ACC112 (cell line): ENCODE measurements at regions not wholly inside any gene's neighbourhood (a gene's known extent, or its start where the extent isn't known, plus 50 kb on each side); places are given as distances from the start of the nearest gene placed in this dataset.

Experiments used
- H2AFZ ChIP-seq: fragments of 200-600 bp; sonication (generic); one replicate; pipeline ENCODE4 v1.6.0; 2017; ENCODE audit warnings: antibody characterized with exemption, low read length; ENCODE audit not compliant: unreplicated experiment
- H3K27ac ChIP-seq: fragments of 200-600 bp; sonication (generic); 2 replicates; pipeline ENCODE4 v1.5.1; 2014; ENCODE audit warnings: low read depth, mild to moderate bottlenecking, antibody characterized with exemption, low read length, moderate library complexity
- H3K27me3 ChIP-seq: fragments of 200-600 bp; sonication (generic); 2 replicates; pipeline ENCODE4 v1.6.1; 2014; ENCODE audit warnings: mild to moderate bottlenecking, antibody characterized with exemption, low read length, moderate library complexity, mixed read lengths; ENCODE audit not compliant: insufficient read depth
- H3K36me3 ChIP-seq: fragments of 200-600 bp; sonication (generic); 2 replicates; pipeline ENCODE4 v1.6.1; 2016; ENCODE audit warnings: mild to moderate bottlenecking, antibody characterized with exemption, low read length, moderate library complexity, mixed read lengths; ENCODE audit not compliant: insufficient read depth
- H3K4me1 ChIP-seq: fragments of 200-600 bp; sonication (generic); one replicate; pipeline ENCODE4 v1.6.1; 2016; ENCODE audit warnings: low read length, mixed read lengths; ENCODE audit not compliant: insufficient read depth, unreplicated experiment, control insufficient read depth
- H3K4me3 ChIP-seq: fragments of 200-600 bp; sonication (generic); 2 replicates; pipeline ENCODE4 v1.5.1; 2014; ENCODE audit warnings: mild to moderate bottlenecking, low read depth, low read length
- H3K79me2 ChIP-seq: fragments of 200-600 bp; sonication (generic); one replicate; pipeline ENCODE4 v1.6.0; 2016; ENCODE audit warnings: low read length; ENCODE audit not compliant: control insufficient read depth, unreplicated experiment, insufficient read depth

- Histone ChIP-seq H3K79me2 (peaks cover 39% of the 10 kb centered on the region), H3K4me1 (peaks cover 15% of the 10 kb centered on the region), H3K27me3 (no peaks in the 10 kb centered on the region), H3K27ac (peak overlapping the region; percentile 42; the same call in 1 of the 2 replicates), H3K4me3 (peak overlapping the region; percentile 89), H3K36me3 (no peaks in the 10 kb centered on the region), H2AFZ (peak overlapping the region; percentile 100)
Observed at GRCh38 chr11:129279326-129280026, 87.4 kb upstream of the ARHGAP32 start.

- Histone ChIP-seq H3K27me3 (no peaks in the 10 kb centered on the region), H3K4me1 (peaks cover 15% of the 10 kb centered on the region), H3K4me3 (peak overlapping the region; percentile 80), H2AFZ (peak overlapping the region; percentile 67), H3K79me2 (peaks cover 44% of the 10 kb centered on the region), H3K27ac (no peak overlapping the region; the same call in 1 of the 2 replicates), H3K36me3 (no peaks in the 10 kb centered on the region)
Observed at GRCh38 chr11:129278586-129279319, 86.6 kb upstream of the ARHGAP32 start.

- Histone ChIP-seq H3K79me2 (peaks cover 54% of the 10 kb centered on the region), H3K36me3 (no peaks in the 10 kb centered on the region), H3K27me3 (no peaks in the 10 kb centered on the region), H3K27ac (no peak overlapping the region), H3K4me3 (peak overlapping the region; percentile 80), H2AFZ (no peak overlapping the region), H3K4me1 (peaks cover 15% of the 10 kb centered on the region)
Observed at GRCh38 chr11:129277198-129277843, 85.2 kb upstream of the ARHGAP32 start.

- H3K79me2 ChIP-seq: peaks cover 64% of the 10 kb centered on the region
- peaks cover 14% of the 10 kb centered on the region for H3K4me1 ChIP-seq
- no peaks in the 10 kb centered on the region for H3K27me3 ChIP-seq
- no peak overlapping the region for H3K4me3 ChIP-seq
- no peak overlapping the region for H2AFZ ChIP-seq
- H3K36me3 ChIP-seq: no peaks in the 10 kb centered on the region
- no peak overlapping the region for H3K27ac ChIP-seq
Observed at GRCh38 chr11:129275828-129276227, 83.7 kb upstream of the ARHGAP32 start.

DNA sequence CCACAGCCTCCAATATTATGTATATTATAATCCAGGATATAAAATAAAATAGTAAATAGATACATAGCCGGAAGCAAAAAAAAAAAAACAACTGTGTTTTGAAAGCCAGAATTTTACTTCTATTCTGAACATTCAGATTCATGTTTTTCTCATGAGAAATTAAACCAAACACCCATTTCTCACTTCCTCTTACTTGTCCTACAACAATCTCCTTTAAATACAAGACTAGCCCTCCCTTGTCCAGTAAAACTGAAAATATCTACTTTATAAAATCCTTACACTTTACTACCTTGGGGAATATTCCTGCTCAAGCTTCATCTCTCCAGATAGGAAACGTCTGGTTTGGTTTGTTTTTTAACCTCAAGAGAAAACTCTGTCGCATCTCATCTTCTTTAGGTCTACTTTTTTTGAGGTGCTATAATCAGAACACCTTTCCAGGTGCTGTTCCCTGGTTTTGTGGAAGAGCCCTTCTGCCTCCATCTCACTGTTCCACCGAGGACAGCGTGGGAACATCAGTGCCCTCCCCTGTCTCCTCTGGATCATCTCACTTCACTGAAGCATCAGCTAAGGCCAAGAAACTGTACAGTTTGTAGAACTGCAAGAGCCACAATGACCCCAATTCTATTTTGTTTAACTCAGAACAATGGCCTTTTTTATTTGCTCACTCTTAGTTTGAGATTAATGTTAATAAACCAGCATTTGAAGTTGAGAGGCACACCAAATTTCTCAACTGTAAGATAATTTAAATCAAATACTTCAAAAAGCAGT lies 82.0 kb upstream of the ARHGAP32 start:
- Histone ChIP-seq H3K27ac (no peak overlapping the region), H2AFZ (no peak overlapping the region), H3K79me2 (peaks cover 81% of the 10 kb centered on the region), H3K27me3 (no peaks in the 10 kb centered on the region), H3K36me3 (no peaks in the 10 kb centered on the region), H3K4me1 (peaks cover 7% of the 10 kb centered on the region), H3K4me3 (no peak overlapping the region)

GRCh38 chr11:129273322-129273721 lies 81.2 kb upstream of the ARHGAP32 start:
- H3K4me3 ChIP-seq: no peak overlapping the region
- H3K36me3 ChIP-seq: no peaks in the 10 kb centered on the region
- peaks cover 83% of the 10 kb centered on the region for H3K79me2 ChIP-seq
- no peaks in the 10 kb centered on the region for H3K27me3 ChIP-seq
- no peak overlapping the region for H3K27ac ChIP-seq
- H2AFZ ChIP-seq: no peak overlapping the region
- H3K4me1 ChIP-seq: peaks cover 7% of the 10 kb centered on the region

GRCh38 chr11:129271030-129271429 lies 78.9 kb upstream of the ARHGAP32 start:
- H3K4me3 ChIP-seq: no peak overlapping the region
- H2AFZ ChIP-seq: no peak overlapping the region
- no peak overlapping the region for H3K27ac ChIP-seq
- H3K4me1 ChIP-seq: no peaks in the 10 kb centered on the region
- no peaks in the 10 kb centered on the region for H3K27me3 ChIP-seq
- H3K36me3 ChIP-seq: no peaks in the 10 kb centered on the region
- peaks cover 71% of the 10 kb centered on the region for H3K79me2 ChIP-seq

- no peaks in the 10 kb centered on the region for H3K27me3 ChIP-seq
- no peak overlapping the region for H3K4me3 ChIP-seq
- no peak overlapping the region for H2AFZ ChIP-seq
- no peaks in the 10 kb centered on the region for H3K36me3 ChIP-seq
- H3K27ac ChIP-seq: no peak overlapping the region
- H3K4me1 ChIP-seq: no peaks in the 10 kb centered on the region
- peaks cover 66% of the 10 kb centered on the region for H3K79me2 ChIP-seq
Observed at GRCh38 chr11:129270446-129270845, 78.3 kb upstream of the ARHGAP32 start.

DNA sequence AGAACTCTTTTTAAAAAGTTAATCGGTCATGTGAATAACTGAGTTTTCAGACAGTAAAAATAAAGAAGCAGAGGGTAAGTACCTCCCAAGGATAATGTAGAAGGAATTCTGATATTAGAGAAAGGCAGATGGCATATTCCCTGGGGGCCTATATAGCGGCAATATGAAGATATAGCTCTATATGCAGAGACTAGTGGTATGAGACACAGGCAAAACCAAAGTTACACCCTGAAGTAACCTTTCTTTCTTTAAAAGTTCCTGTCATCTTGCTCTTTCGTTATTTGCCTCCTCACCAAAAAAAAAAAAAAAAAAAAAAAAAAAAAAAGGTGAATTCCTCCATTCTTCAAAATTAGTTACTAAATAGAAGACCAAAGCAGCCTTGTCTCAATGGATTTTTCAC lies 76.2 kb upstream of the ARHGAP32 start:
- peaks cover 54% of the 10 kb centered on the region for H3K79me2 ChIP-seq
- no peaks in the 10 kb centered on the region for H3K36me3 ChIP-seq
- H3K27ac ChIP-seq: no peak overlapping the region
- no peaks in the 10 kb centered on the region for H3K4me1 ChIP-seq
- no peak overlapping the region for H2AFZ ChIP-seq
- H3K4me3 ChIP-seq: no peak overlapping the region
- H3K27me3 ChIP-seq: no peaks in the 10 kb centered on the region

GRCh38 chr11:129267716-129268115 lies 75.6 kb upstream of the ARHGAP32 start:
- Histone ChIP-seq H3K79me2 (peaks cover 52% of the 10 kb centered on the region), H3K27me3 (no peaks in the 10 kb centered on the region), H3K4me1 (no peaks in the 10 kb centered on the region), H3K27ac (no peak overlapping the region), H3K36me3 (no peaks in the 10 kb centered on the region), H2AFZ (no peak overlapping the region), H3K4me3 (no peak overlapping the region)
